ENCODE measurements at regions not wholly inside any gene's neighbourhood (a gene's known extent, or its start where the extent isn't known, plus 50 kb on each side); places are given as distances from the start of the nearest gene placed in this dataset.

DNA sequence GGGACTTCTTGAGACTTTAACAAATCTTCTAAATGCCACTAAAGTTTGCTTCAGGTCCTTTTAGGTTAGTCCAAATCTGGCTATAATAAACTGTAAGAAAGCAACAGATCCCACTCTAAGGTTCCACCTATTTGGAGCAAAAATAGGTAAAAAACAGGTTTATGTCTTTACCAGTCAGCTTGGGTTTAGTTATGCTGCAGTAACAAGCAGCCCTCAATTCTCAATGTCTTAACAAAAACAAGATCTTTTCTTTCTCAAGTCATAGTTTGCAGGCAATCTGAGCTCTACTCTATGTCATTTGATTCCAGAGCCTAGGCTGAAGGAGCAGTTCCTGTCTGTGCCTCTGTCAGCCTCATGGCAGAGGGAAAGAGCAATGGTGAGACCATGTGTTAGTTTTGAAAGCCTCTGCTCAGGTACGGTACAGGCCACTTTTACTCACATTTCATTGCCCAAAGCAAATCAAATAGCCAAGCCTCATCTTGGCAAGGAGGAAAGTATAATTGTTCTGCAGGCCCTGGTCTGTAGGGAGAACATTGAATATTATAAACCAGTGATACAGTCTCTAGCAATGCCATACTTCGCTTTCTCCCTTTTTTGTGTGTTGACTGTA is 108.6 kb downstream of the CD83 start:
- TF ChIP-seq, protein P1, sequence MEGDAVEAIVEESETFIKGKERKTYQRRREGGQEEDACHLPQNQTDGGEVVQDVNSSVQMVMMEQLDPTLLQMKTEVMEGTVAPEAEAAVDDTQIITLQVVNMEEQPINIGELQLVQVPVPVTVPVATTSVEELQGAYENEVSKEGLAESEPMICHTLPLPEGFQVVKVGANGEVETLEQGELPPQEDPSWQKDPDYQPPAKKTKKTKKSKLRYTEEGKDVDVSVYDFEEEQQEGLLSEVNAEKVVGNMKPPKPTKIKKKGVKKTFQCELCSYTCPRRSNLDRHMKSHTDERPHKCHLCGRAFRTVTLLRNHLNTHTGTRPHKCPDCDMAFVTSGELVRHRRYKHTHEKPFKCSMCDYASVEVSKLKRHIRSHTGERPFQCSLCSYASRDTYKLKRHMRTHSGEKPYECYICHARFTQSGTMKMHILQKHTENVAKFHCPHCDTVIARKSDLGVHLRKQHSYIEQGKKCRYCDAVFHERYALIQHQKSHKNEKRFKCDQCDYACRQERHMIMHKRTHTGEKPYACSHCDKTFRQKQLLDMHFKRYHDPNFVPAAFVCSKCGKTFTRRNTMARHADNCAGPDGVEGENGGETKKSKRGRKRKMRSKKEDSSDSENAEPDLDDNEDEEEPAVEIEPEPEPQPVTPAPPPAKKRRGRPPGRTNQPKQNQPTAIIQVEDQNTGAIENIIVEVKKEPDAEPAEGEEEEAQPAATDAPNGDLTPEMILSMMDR (IDR thresholded peaks at IDR 0.05; ENCODE audit: extremely low read depth, low read depth, low read length): no peak
- H2AFZ ChIP-seq (ENCODE audit: low read length): no peak overlapping the region
- H3K4me2 ChIP-seq (ENCODE audit: insufficient read depth, low read length): no peak overlapping the region
- no peaks in the 10 kb centered on the region for H4K20me1 ChIP-seq (ENCODE audit: insufficient read depth, low read length)
- no peak for DNase-seq (ENCODE audit: insufficient read length, low spot score, missing footprints)
- H3K4me3 ChIP-seq (ENCODE audit: insufficient read depth, low read length): no peak overlapping the region
- H3K27ac ChIP-seq (ENCODE audit: low read depth, low read length): no peak overlapping the region
- H3K79me2 ChIP-seq (ENCODE audit: insufficient read depth, low read length): no peaks in the 10 kb centered on the region
- H3K36me3 ChIP-seq (ENCODE audit: insufficient read depth, low read length): no peaks in the 10 kb centered on the region
- H3K27me3 ChIP-seq (ENCODE audit: insufficient read depth, low read length): no peaks in the 10 kb centered on the region
- no peaks in the 10 kb centered on the region for H3K9me3 ChIP-seq (ENCODE audit: low read depth, low read length)
- no peaks in the 10 kb centered on the region for H3K4me1 ChIP-seq (ENCODE audit: insufficient read depth, low read length)

DNA sequence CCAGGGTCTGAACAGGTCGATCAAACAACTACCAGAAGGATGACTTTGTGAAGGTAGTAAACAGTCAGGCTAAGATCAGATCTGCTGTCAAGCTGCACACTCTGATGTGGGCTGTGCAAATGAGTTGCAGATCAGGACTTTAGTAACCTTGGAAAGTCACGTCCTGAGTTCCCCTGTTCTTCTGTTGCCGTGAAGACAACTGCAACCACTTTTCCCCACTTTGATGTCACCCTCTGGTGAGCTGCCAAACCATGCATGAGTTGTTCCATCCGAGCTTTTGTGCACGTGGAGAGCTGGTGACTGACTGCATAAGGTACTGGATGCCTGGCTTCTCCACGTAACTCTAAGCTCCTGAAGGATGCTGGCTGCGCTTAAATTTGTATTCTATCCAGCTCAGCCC is 111.0 kb downstream of the CD83 start:
- H3K4me3 ChIP-seq (ENCODE audit: insufficient read depth, low read length): no peak overlapping the region
- no peaks in the 10 kb centered on the region for H3K4me1 ChIP-seq (ENCODE audit: insufficient read depth, low read length)
- H3K27me3 ChIP-seq (ENCODE audit: insufficient read depth, low read length): no peaks in the 10 kb centered on the region
- DNase-seq (ENCODE audit: insufficient read length, low spot score, missing footprints): no peak
- TF ChIP-seq, protein P1 (IDR thresholded peaks at IDR 0.05; ENCODE audit: extremely low read depth, low read depth, low read length): no peak
- no peaks in the 10 kb centered on the region for H3K79me2 ChIP-seq (ENCODE audit: insufficient read depth, low read length)
- H2AFZ ChIP-seq (ENCODE audit: low read length): no peak overlapping the region
- no peak overlapping the region for H3K4me2 ChIP-seq (ENCODE audit: insufficient read depth, low read length)
- no peaks in the 10 kb centered on the region for H4K20me1 ChIP-seq (ENCODE audit: insufficient read depth, low read length)
- H3K9me3 ChIP-seq (ENCODE audit: low read depth, low read length): no peaks in the 10 kb centered on the region
- H3K27ac ChIP-seq (ENCODE audit: low read depth, low read length): no peak overlapping the region
- no peaks in the 10 kb centered on the region for H3K36me3 ChIP-seq (ENCODE audit: insufficient read depth, low read length)

DNA sequence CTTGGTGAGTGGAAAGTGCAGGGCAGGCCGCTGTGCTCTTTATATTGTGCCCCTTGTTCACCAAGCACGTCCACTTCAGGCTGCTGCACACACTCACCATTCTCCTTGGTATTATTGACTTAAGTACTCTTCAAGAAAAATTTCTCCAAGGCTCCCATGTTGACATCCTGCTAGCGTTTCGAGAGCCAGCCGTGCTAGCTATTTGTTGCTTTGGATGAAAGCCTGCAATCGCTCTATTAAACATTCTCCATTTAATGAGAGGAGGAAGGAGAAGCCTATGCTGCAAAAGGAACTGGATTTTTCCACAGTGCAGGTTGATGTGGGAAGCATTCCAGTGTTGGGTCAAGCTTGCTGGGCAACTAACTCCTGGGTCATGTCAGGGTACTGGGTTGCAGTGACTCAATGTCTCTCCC is 113.5 kb downstream of the CD83 start:
- no peaks in the 10 kb centered on the region for H3K79me2 ChIP-seq (ENCODE audit: insufficient read depth, low read length)
- no peak overlapping the region for H3K27ac ChIP-seq (ENCODE audit: low read depth, low read length)
- H3K4me2 ChIP-seq (ENCODE audit: insufficient read depth, low read length): no peak overlapping the region
- H3K4me1 ChIP-seq (ENCODE audit: insufficient read depth, low read length): no peaks in the 10 kb centered on the region
- H3K36me3 ChIP-seq (ENCODE audit: insufficient read depth, low read length): no peaks in the 10 kb centered on the region
- H4K20me1 ChIP-seq (ENCODE audit: insufficient read depth, low read length): no peaks in the 10 kb centered on the region
- no peak for DNase-seq (ENCODE audit: insufficient read length, low spot score, missing footprints)
- no peak overlapping the region for H3K4me3 ChIP-seq (ENCODE audit: insufficient read depth, low read length)
- H3K9me3 ChIP-seq (ENCODE audit: low read depth, low read length): no peaks in the 10 kb centered on the region
- TF ChIP-seq, protein P1 (IDR thresholded peaks at IDR 0.05; ENCODE audit: extremely low read depth, low read depth, low read length): no peak
- no peaks in the 10 kb centered on the region for H3K27me3 ChIP-seq (ENCODE audit: insufficient read depth, low read length)
- H2AFZ ChIP-seq (ENCODE audit: low read length): no peak overlapping the region

DNA sequence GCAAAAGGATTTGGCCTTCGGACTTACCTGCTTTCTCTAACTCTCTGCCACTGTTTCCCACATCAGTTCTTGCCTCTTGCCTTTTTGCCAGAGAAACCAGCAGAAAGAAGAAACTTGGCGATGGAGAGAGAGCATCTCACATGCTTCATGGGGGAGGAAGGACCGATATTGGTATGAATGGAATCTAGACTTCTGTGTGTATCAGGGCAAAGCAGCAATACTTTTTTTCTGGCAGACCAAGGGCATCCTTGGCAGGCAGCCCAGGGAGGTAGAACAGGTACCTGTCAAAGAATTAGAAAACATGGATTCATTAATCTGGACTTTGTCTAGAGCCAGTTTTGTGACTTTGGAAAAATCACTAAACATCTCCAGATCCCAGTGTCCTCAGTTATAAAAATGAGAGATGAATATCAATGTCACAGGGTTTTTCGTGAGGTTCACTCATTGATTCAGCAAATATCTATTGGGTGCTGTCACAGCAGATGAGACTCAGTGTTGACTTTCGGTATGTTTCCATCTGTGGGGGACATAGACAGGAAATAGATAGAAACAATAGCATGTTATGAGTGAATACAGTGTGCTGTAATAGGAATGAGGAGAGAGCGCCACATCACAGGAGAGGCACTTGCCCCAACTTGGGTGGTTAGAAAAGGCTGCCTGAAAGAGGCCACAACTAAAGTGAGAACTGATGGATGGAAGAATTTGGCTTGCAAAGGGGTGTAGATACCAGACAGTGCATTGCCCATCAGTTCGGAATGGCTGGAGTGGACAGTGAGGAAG is 114.1 kb downstream of the CD83 start:
- no peaks in the 10 kb centered on the region for H3K36me3 ChIP-seq (ENCODE audit: insufficient read depth, low read length)
- no peaks in the 10 kb centered on the region for H3K4me1 ChIP-seq (ENCODE audit: insufficient read depth, low read length)
- H3K27me3 ChIP-seq (ENCODE audit: insufficient read depth, low read length): no peaks in the 10 kb centered on the region
- H2AFZ ChIP-seq (ENCODE audit: low read length): no peak overlapping the region
- no peak for DNase-seq (ENCODE audit: insufficient read length, low spot score, missing footprints)
- no peaks in the 10 kb centered on the region for H3K9me3 ChIP-seq (ENCODE audit: low read depth, low read length)
- TF ChIP-seq, protein P1 (IDR thresholded peaks at IDR 0.05; ENCODE audit: extremely low read depth, low read depth, low read length): no peak
- H3K27ac ChIP-seq (ENCODE audit: low read depth, low read length): no peak overlapping the region
- no peaks in the 10 kb centered on the region for H3K79me2 ChIP-seq (ENCODE audit: insufficient read depth, low read length)
- no peak overlapping the region for H3K4me3 ChIP-seq (ENCODE audit: insufficient read depth, low read length)
- H4K20me1 ChIP-seq (ENCODE audit: insufficient read depth, low read length): no peaks in the 10 kb centered on the region
- no peak overlapping the region for H3K4me2 ChIP-seq (ENCODE audit: insufficient read depth, low read length)
